Smooth muscle cell (in vitro differentiated cells): ENCODE measurements at regions not wholly inside any gene's neighbourhood (a gene's known extent, or its start where the extent isn't known, plus 50 kb on each side); places are given as distances from the start of the nearest gene placed in this dataset.

Experiments
- DNase-seq: peaks from one replicate; lab custom pipeline; 2025; ENCODE audit not compliant: unreplicated experiment; lab: John Stamatoyannopoulos, UW
- H2AFZ ChIP-seq: fragments of 200-600 bp; sonication (generic); 2 replicates; pipeline ENCODE4 v1.6.0; 2016; ENCODE audit warnings: antibody characterized with exemption, low read depth, mild to moderate bottlenecking
- H3F3A ChIP-seq: fragments of 200-600 bp; sonication (generic); 2 replicates; pipeline ENCODE4 v1.6.0; 2017; ENCODE audit warnings: antibody characterized with exemption, low read depth
- H3K27ac ChIP-seq: fragments of 200-600 bp; sonication (generic); 2 replicates; pipeline ENCODE4 v1.5.1; 2016; ENCODE audit warnings: low read depth, mild to moderate bottlenecking
- H3K27me3 ChIP-seq: fragments of 200-600 bp; sonication (generic); 2 replicates; pipeline ENCODE4 v1.6.1; 2016; ENCODE audit warnings: low read depth, mild to moderate bottlenecking
- H3K36me3 ChIP-seq: fragments of 200-600 bp; sonication (generic); 2 replicates; pipeline ENCODE4 v1.5.1; 2016; ENCODE audit warnings: low read depth
- H3K4me1 ChIP-seq: fragments of 200-600 bp; sonication (generic); 2 replicates; pipeline ENCODE4 v1.5.1; 2016; ENCODE audit warnings: low read depth
- H3K4me2 ChIP-seq: fragments of 200-600 bp; sonication (generic); 2 replicates; pipeline ENCODE4 v1.6.0; 2016; ENCODE audit warnings: mild to moderate bottlenecking
- H3K4me3 ChIP-seq: fragments of 200-600 bp; sonication (generic); 2 replicates; pipeline ENCODE4 v1.5.1; 2016; ENCODE audit warnings: mild to moderate bottlenecking
- H3K79me2 ChIP-seq: fragments of 200-600 bp; sonication (generic); 2 replicates; pipeline ENCODE4 v1.6.0; 2016; ENCODE audit warnings: low read depth, mild to moderate bottlenecking
- H3K9ac ChIP-seq: fragments of 200-600 bp; sonication (generic); 2 replicates; pipeline ENCODE4 v1.6.0; 2016; ENCODE audit warnings: low read depth
- H3K9me3 ChIP-seq: fragments of 200-600 bp; sonication (generic); replicated peaks from 2 replicates; pipeline ENCODE4 v1.5.1; 2016; ENCODE audit warnings: low read depth
- H4K20me1 ChIP-seq: fragments of 200-600 bp; sonication (generic); 2 replicates; pipeline ENCODE4 v1.6.0; 2016; ENCODE audit warnings: low read depth
- WGBS: methylation state at CpG from one replicate; pipeline ENCODE4 v1.1.7; 2016; ENCODE audit warnings: low lambda C conversion rate; 5-methylcytosine and 5-hydroxymethylcytosine counted together
- TF ChIP-seq, protein P1 (sequence below): fragments of 200-600 bp; sonication (generic); IDR thresholded peaks from 2 replicates; pipeline ENCODE4 v1.5.1; 2017; ENCODE audit warnings: borderline replicate concordance, mild to moderate bottlenecking, antibody characterized with exemption; ENCODE audit not compliant: insufficient read depth, poor library complexity, severe bottlenecking

DNA sequence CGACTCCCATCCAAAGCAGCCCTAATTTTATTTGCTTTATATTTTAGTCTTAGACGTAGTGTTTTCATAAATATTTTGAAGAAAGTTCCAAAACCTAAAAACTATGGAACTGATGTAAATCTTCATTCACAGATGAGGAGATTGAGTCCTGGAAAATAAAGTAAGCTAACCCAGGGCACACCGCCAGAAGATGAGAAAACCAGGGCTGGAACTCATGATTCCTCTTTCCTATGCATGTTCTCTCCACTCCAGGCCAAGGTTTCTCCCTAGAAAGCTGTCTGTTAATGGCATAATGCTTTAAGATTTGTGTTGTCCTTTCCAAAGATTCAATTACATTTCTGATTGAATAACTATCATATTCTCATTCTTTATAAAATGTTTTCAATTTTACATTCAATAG, 78.4 kb upstream of the ZC3H15 start:
- no peaks in the 10 kb centered on the region for H3K9me3 ChIP-seq
- no peak overlapping the region for H3K27ac ChIP-seq
- TF ChIP-seq, protein P1, sequence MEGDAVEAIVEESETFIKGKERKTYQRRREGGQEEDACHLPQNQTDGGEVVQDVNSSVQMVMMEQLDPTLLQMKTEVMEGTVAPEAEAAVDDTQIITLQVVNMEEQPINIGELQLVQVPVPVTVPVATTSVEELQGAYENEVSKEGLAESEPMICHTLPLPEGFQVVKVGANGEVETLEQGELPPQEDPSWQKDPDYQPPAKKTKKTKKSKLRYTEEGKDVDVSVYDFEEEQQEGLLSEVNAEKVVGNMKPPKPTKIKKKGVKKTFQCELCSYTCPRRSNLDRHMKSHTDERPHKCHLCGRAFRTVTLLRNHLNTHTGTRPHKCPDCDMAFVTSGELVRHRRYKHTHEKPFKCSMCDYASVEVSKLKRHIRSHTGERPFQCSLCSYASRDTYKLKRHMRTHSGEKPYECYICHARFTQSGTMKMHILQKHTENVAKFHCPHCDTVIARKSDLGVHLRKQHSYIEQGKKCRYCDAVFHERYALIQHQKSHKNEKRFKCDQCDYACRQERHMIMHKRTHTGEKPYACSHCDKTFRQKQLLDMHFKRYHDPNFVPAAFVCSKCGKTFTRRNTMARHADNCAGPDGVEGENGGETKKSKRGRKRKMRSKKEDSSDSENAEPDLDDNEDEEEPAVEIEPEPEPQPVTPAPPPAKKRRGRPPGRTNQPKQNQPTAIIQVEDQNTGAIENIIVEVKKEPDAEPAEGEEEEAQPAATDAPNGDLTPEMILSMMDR = no peak
- H3K4me2 ChIP-seq = no peak overlapping the region
- 95% methylated on average over 3 of the region's 3 CpGs for WGBS
- H3K36me3 ChIP-seq = no peaks in the 10 kb centered on the region
- no peaks in the 10 kb centered on the region for H3K27me3 ChIP-seq
- no peak overlapping the region for H3K9ac ChIP-seq
- DNase-seq = no peak
- H3F3A ChIP-seq = no peaks in the 10 kb centered on the region
- no peak overlapping the region for H2AFZ ChIP-seq
- H3K4me1 ChIP-seq = no peaks in the 10 kb centered on the region
- H3K79me2 ChIP-seq = no peaks in the 10 kb centered on the region
- no peaks in the 10 kb centered on the region for H4K20me1 ChIP-seq
- no peak overlapping the region for H3K4me3 ChIP-seq

DNA sequence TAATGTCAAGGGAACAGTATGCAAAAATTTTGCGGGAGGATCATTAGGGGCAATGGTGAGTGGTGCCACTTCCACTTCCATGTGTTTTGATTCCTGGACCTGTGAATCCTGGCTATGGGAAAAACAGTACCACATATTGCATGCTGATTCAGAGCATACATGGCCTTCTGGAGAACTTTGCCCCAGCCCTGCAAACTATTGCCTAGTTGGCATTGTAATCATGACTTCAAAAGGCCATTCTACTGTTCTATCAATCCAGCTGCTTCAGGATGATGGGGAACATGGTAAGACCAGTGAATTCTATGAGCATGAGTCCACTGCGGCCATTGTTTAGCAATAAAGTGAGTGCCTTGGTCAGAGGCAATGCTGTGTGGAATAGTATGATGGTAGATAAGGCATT, 75.3 kb upstream of the ZC3H15 start:
- 99% methylated on average over 2 of the region's 2 CpGs for WGBS
- Histone ChIP-seq H3K4me2 (no peak overlapping the region), H3K9ac (no peak overlapping the region), H3K4me1 (no peaks in the 10 kb centered on the region), H3F3A (no peaks in the 10 kb centered on the region), H2AFZ (no peak overlapping the region), H3K79me2 (no peaks in the 10 kb centered on the region), H4K20me1 (no peaks in the 10 kb centered on the region), H3K9me3 (no peaks in the 10 kb centered on the region), H3K36me3 (no peaks in the 10 kb centered on the region), H3K4me3 (no peak overlapping the region), H3K27me3 (no peaks in the 10 kb centered on the region), H3K27ac (no peak overlapping the region)
- no peak for DNase-seq
- TF ChIP-seq, protein P1 = no peak

DNA sequence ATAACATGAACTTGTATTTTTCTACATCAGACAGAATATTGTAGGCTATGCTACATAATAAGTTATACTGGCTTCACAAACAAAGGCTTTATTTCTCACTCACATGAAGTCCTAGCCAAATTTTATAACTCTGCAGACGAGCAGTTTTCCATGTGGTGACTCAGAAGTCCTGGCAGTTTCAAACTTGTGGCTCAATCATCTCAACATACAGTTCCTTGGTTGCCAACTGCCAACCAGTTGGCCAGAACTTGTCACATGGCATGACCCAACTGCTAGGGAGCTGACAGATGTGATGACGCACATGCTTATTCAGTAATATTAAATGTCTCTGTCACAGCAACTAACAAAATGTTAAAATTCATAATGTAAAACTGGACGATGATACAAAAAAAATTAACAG, 63.8 kb upstream of the ZC3H15 start:
- TF ChIP-seq, protein P1 = no peak
- Histone ChIP-seq H3K4me2 (no peak overlapping the region), H3K36me3 (no peaks in the 10 kb centered on the region), H3K9me3 (no peaks in the 10 kb centered on the region), H3K4me3 (no peak overlapping the region), H3K79me2 (no peaks in the 10 kb centered on the region), H4K20me1 (no peaks in the 10 kb centered on the region), H3F3A (no peaks in the 10 kb centered on the region), H2AFZ (no peak overlapping the region), H3K27me3 (no peaks in the 10 kb centered on the region), H3K4me1 (no peaks in the 10 kb centered on the region), H3K27ac (no peak overlapping the region), H3K9ac (no peak overlapping the region)
- DNase-seq = no peak
- whole genome bisulfite sequencing = 73% methylated on average over 3 of the region's 3 CpGs

DNA sequence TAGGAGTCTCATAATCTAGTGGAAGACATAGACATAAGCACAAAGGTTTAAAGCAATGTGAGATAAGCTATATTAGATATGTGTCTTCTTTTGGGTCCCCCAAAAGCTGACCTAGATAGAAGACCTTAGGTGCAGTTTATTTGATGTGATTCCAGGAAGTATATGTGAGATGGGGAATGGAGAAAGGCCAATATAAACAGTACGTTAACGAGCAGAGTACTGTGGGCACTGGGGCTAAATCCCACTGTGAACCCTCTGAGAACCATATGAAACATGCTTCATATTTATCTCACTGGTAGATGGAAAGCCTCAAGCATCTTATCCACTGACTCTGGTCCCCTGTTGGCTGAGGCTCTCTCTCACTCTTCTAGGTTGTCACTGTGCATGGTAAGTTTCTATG, 62.6 kb upstream of the ZC3H15 start:
- no peaks in the 10 kb centered on the region for H4K20me1 ChIP-seq
- no peaks in the 10 kb centered on the region for H3K4me1 ChIP-seq
- no peak overlapping the region for H3K4me3 ChIP-seq
- H3K27ac ChIP-seq = no peak overlapping the region
- no peaks in the 10 kb centered on the region for H3K79me2 ChIP-seq
- H3K27me3 ChIP-seq = no peaks in the 10 kb centered on the region
- H2AFZ ChIP-seq = no peak overlapping the region
- H3K4me2 ChIP-seq = no peak overlapping the region
- H3K36me3 ChIP-seq = no peaks in the 10 kb centered on the region
- WGBS = 88% methylated on average over 2 of the region's 2 CpGs
- TF ChIP-seq, protein P1 = no peak
- no peak for DNase-seq
- H3K9me3 ChIP-seq = no peaks in the 10 kb centered on the region
- no peaks in the 10 kb centered on the region for H3F3A ChIP-seq
- H3K9ac ChIP-seq = no peak overlapping the region
